A673 (cell line): ENCODE measurements at regions not wholly inside any gene's neighbourhood (a gene's known extent, or its start where the extent isn't known, plus 50 kb on each side); places are given as distances from the start of the nearest gene placed in this dataset.

Experiments used
- BruUV-seq: library from RNA; stranded (reverse); fragments of 400-500 nt; replicated peaks from 2 replicates; lab custom pipeline; 2021; lab: Mats Ljungman, UMichigan
- CTCF ChIA-PET: fragments of 300-600 bp; sonication (Branson Sonifier 250); formaldehyde crosslinking; loops from one replicate; lab custom pipeline; 2022; ENCODE audit warnings: antibody characterized with exemption; lab: Charles Lee
- POLR2A ChIA-PET: fragments of 300-600 bp; sonication (Branson Sonifier 250); formaldehyde crosslinking; loops from one replicate; lab custom pipeline; 2022; ENCODE audit warnings: antibody characterized with exemption; ENCODE audit not compliant: low non-redundant PET; lab: Charles Lee
- DNase-seq: peaks from one replicate; pipeline ENCODE4 v3.0.0-alpha.2; 2015; ENCODE audit warnings: low spot score
- H3K27ac ChIP-seq: fragments of 200-600 bp; sonication (generic); 2 replicates; pipeline ENCODE4 v1.5.1; 2016; ENCODE audit warnings: mixed run types, low read depth, mild to moderate bottlenecking, mixed read lengths, antibody characterized with exemption, low read length; ENCODE audit not compliant: poor library complexity, severe bottlenecking
- H3K27me3 ChIP-seq: fragments of 200-600 bp; sonication (generic); replicated peaks from 2 replicates; pipeline ENCODE4 v1.6.1; 2017; ENCODE audit warnings: mixed run types, low read depth, mild to moderate bottlenecking, mixed read lengths, antibody characterized with exemption, low read length; ENCODE audit not compliant: insufficient read depth, poor library complexity
- H3K36me3 ChIP-seq: fragments of 200-600 bp; sonication (generic); 2 replicates; pipeline ENCODE4 v1.6.1; 2016; ENCODE audit warnings: mixed run types, mild to moderate bottlenecking, mixed read lengths, antibody characterized with exemption, low read length; ENCODE audit not compliant: insufficient read depth, poor library complexity, severe bottlenecking
- H3K4me1 ChIP-seq: fragments of 200-600 bp; sonication (generic); 2 replicates; pipeline ENCODE4 v1.6.1; 2017; ENCODE audit warnings: mixed run types, mild to moderate bottlenecking, mixed read lengths, antibody characterized with exemption, low read length; ENCODE audit not compliant: insufficient read depth, poor library complexity, severe bottlenecking
- H3K4me3 ChIP-seq: fragments of 200-600 bp; sonication (generic); 2 replicates; pipeline ENCODE4 v1.5.1; 2016; ENCODE audit warnings: low read depth, mixed run types, mild to moderate bottlenecking, mixed read lengths, low read length; ENCODE audit not compliant: poor library complexity, severe bottlenecking
- H3K9me3 ChIP-seq: fragments of 200-600 bp; sonication (generic); 2 replicates; pipeline ENCODE4 v1.6.1; 2016; ENCODE audit warnings: mixed run types, low read depth, mild to moderate bottlenecking, mixed read lengths, antibody characterized with exemption, low read length; ENCODE audit not compliant: poor library complexity, severe bottlenecking
- CTCF ChIP-seq: fragments of 300-800, 200-600 bp; sonication (generic); conservative IDR thresholded peaks from 2 replicates; pipeline ENCODE4 v1.5.1; 2017; ENCODE audit warnings: low read depth, mild to moderate bottlenecking, antibody characterized with exemption, low read length, moderate library complexity, mixed read lengths
- EZH2 ChIP-seq: fragments of 200-600 bp; sonication (generic); IDR thresholded peaks from 2 replicates; pipeline ENCODE4 v1.6.1; 2017; ENCODE audit warnings: borderline replicate concordance, low read depth, mild to moderate bottlenecking, mixed read lengths, antibody characterized with exemption, low read length; ENCODE audit not compliant: poor library complexity, severe bottlenecking
- intact Hi-C: fragments of 100-400 bp; cut with micrococcal nuclease; formaldehyde crosslinking; loops from one replicate; pipeline ENCODE4 v1.10.0; 2022; ENCODE audit not compliant: unreplicated experiment

- no peaks in the 10 kb centered on the region for H3K36me3 ChIP-seq
- no peak overlapping the region for H3K4me3 ChIP-seq
- intact Hi-C loops = no loop called here
- ChIA-PET CTCF (no interaction called here), POLR2A (no interaction called here)
- H3K9me3 ChIP-seq = no peaks in the 10 kb centered on the region
- no peak overlapping the region for H3K27ac ChIP-seq
- DNase-seq = no peak
- TF ChIP-seq CTCF = no peak
- TF ChIP-seq EZH2 = no peak
- no TSS peak for BruUV-seq
- no peaks in the 10 kb centered on the region for H3K4me1 ChIP-seq
- H3K27me3 ChIP-seq = no peaks in the 10 kb centered on the region
Observed at GRCh38 chr4:13877626-13878025, 250.1 kb upstream of the BOD1L1 start.

DNA sequence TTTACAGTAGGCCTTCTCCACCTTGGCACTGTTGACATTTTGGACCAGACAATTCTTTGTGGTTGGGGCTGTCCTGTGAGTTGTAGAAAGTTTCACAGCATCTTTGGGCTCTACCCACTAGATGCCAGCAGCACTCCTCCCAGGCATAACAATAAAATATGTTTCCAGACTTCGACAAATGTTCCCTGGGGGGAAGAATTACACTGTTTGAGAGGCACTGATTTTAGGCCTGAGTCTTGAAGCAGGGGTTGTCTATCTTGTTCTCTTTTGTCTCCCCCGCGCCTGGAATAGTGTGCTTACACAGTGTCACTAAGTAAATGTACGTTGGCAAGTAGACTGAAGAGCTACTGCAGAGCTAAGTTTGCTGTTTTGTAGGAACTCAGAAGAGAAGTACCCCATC is 254.4 kb upstream of the BOD1L1 start:
- Histone ChIP-seq H3K9me3 (no peaks in the 10 kb centered on the region), H3K36me3 (no peaks in the 10 kb centered on the region), H3K27ac (peak overlapping the region; percentile 31), H3K27me3 (no peaks in the 10 kb centered on the region), H3K4me1 (no peaks in the 10 kb centered on the region), H3K4me3 (no peak overlapping the region)
- CTCF ChIA-PET = no interaction called here
- POLR2A ChIA-PET = no interaction called here
- no TSS peak for BruUV-seq
- intact Hi-C loops = loop anchor here (10.0 kb wide), 1 partner anchor 753 kb away; no protein-coding TSS in a partner anchor
- DNase-seq = peak; percentile 52
- peak; percentile 48; the same call in 1 of the 2 replicates for TF ChIP-seq CTCF
- TF ChIP-seq EZH2 = no peak

GRCh38 chr4:13887010-13887409 is 259.5 kb upstream of the BOD1L1 start:
- BruUV-seq = no TSS peak
- ChIA-PET POLR2A (no interaction called here), CTCF (no interaction called here)
- H3K4me3 ChIP-seq = no peak overlapping the region
- TF ChIP-seq CTCF (no peak), EZH2 (no peak)
- peaks cover 2% of the 10 kb centered on the region for H3K4me1 ChIP-seq
- DNase-seq = no peak
- H3K9me3 ChIP-seq = no peaks in the 10 kb centered on the region
- no peaks in the 10 kb centered on the region for H3K27me3 ChIP-seq
- intact Hi-C loops = loop anchor here (10.0 kb wide), 1 partner anchor 748 kb away; no protein-coding TSS in a partner anchor
- no peak overlapping the region for H3K27ac ChIP-seq
- no peaks in the 10 kb centered on the region for H3K36me3 ChIP-seq
